ENCODE measurements at regions not wholly inside any gene's neighbourhood (a gene's known extent, or its start where the extent isn't known, plus 50 kb on each side); places are given as distances from the start of the nearest gene placed in this dataset.

DNA sequence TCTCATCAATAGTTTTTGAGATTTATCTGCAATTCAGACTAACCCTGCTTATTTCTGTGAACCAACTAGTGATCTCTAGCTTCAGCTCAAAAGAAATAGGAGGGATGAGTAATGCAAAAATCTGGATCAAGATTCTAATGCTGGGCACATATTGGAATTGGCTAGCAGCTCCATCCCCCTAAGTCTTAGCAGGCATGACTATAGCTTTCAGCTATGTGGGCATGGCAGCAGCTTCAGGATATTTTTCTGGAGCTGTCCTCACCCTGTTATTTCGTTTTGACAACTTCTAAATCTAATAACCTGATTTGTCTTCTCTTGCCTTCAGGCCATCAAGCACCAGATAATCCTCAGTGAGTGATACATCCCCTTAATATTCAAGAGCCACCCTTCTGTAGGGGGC is 50.8 kb upstream of the GNPDA2 start:
- no peaks in the 10 kb centered on the region for H3K79me2 ChIP-seq (ENCODE audit: insufficient read depth, low read length)
- no TSS peak for BruUV-seq (replicated peaks)
- H3K4me2 ChIP-seq (ENCODE audit: low read depth, low read length), result no peak overlapping the region
- 0% methylated on average over 1 of the region's 1 CpG for WGBS (ENCODE audit: low lambda C conversion rate)
- TF ChIP-seq NR1H2 (CRISPR knock-in tag; IDR thresholded peaks at IDR 0.05; ENCODE audit: borderline replicate concordance, low read depth), result no peak
- TF ChIP-seq, protein P1, sequence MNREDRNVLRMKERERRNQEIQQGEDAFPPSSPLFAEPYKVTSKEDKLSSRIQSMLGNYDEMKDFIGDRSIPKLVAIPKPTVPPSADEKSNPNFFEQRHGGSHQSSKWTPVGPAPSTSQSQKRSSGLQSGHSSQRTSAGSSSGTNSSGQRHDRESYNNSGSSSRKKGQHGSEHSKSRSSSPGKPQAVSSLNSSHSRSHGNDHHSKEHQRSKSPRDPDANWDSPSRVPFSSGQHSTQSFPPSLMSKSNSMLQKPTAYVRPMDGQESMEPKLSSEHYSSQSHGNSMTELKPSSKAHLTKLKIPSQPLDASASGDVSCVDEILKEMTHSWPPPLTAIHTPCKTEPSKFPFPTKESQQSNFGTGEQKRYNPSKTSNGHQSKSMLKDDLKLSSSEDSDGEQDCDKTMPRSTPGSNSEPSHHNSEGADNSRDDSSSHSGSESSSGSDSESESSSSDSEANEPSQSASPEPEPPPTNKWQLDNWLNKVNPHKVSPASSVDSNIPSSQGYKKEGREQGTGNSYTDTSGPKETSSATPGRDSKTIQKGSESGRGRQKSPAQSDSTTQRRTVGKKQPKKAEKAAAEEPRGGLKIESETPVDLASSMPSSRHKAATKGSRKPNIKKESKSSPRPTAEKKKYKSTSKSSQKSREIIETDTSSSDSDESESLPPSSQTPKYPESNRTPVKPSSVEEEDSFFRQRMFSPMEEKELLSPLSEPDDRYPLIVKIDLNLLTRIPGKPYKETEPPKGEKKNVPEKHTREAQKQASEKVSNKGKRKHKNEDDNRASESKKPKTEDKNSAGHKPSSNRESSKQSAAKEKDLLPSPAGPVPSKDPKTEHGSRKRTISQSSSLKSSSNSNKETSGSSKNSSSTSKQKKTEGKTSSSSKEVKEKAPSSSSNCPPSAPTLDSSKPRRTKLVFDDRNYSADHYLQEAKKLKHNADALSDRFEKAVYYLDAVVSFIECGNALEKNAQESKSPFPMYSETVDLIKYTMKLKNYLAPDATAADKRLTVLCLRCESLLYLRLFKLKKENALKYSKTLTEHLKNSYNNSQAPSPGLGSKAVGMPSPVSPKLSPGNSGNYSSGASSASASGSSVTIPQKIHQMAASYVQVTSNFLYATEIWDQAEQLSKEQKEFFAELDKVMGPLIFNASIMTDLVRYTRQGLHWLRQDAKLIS (CRISPR knock-in tag; IDR thresholded peaks at IDR 0.05), result no peak
- no peak for TF ChIP-seq KDM1A (CRISPR knock-in tag; IDR thresholded peaks at IDR 0.05)
- peaks cover 93% of the 10 kb centered on the region for H3K9me3 ChIP-seq (ENCODE audit: low read length)
- no peaks in the 10 kb centered on the region for H3K27me3 ChIP-seq (ENCODE audit: control insufficient read depth in 1 of 2, insufficient read depth in 2 of 2, low read length in 2 of 2)
- no peak for DNase-seq (ENCODE audit: low spot score)
- H3K4me1 ChIP-seq (ENCODE audit: insufficient read depth, low read length), result no peaks in the 10 kb centered on the region
- H2AFZ ChIP-seq (ENCODE audit: low read length), result no peak overlapping the region
- ChIA-PET CTCF (ENCODE audit: low intra/inter-chr PET ratio, low total read pairs) (no interaction called here), POLR2A (no interaction called here)
- intact Hi-C loops (cut with micrococcal nuclease; ENCODE audit: unreplicated experiment), result no loop called here
- H3K36me3 ChIP-seq (replicated peaks in 1 of 2; ENCODE audit: control insufficient read depth in 1 of 2, insufficient read depth in 2 of 2, low read length in 2 of 2), result no peaks in the 10 kb centered on the region
- H3K4me3 ChIP-seq (replicated peaks in 1 of 3; ENCODE audit: insufficient read depth in 1 of 3, low read depth in 2 of 3, low read length in 3 of 3), result no peak overlapping the region
- no peak overlapping the region for H3K27ac ChIP-seq (ENCODE audit: extremely low read length, insufficient read depth, low read length)
- H4K20me1 ChIP-seq (ENCODE audit: insufficient read depth, low read length), result no peaks in the 10 kb centered on the region
- no peak for ATAC-seq
- FAIRE-seq, result no peak
- no peak overlapping the region for H3K9ac ChIP-seq (ENCODE audit: insufficient read depth, low read depth, low read length)
- in situ Hi-C loops (cut with HindIII; ENCODE audit: extremely low pct_ligation_motif_present, low pct_unique_long_range_greater_than_20kb), result no loop called here

Small RNA genes in the stretch of these regions (small RNA-seq; reads per million reads assigned to genes)
- gene RNU6-931P (ENCODE audit: insufficient read depth in 2 of 3, insufficient read length in 3 of 3, low read depth in 2 of 3, low replicate concordance in 1 of 3), result 0 reads per million in 3 experiments

Measured in HepG2 (cell line).